ENCODE measurements at regions not wholly inside any gene's neighbourhood (a gene's known extent, or its start where the extent isn't known, plus 50 kb on each side); places are given as distances from the start of the nearest gene placed in this dataset.

DNA sequence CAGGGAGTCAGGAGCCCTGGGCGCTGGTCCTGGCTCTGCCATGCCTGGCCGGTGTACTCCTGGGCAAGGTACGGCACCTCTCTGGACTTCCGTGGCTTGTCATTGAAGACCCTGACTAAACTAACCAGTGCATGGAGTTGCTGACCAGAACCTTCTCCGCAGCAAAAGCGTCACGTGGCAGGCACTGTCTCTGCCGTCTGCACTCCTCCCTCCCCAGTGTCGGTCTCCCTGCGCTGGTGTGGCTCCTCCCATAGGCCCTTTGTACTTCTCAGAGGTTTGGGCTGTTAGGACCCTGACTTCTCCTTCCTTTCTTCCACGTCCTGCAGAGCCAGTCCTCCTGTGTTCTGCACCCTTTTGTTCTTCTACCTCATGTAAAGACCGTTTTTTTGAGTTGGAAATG lies 100.6 kb upstream of the CREB5 start:
- no peak for TF ChIP-seq POLR2A (IDR thresholded peaks at IDR 0.05)
- TF ChIP-seq, protein P1, sequence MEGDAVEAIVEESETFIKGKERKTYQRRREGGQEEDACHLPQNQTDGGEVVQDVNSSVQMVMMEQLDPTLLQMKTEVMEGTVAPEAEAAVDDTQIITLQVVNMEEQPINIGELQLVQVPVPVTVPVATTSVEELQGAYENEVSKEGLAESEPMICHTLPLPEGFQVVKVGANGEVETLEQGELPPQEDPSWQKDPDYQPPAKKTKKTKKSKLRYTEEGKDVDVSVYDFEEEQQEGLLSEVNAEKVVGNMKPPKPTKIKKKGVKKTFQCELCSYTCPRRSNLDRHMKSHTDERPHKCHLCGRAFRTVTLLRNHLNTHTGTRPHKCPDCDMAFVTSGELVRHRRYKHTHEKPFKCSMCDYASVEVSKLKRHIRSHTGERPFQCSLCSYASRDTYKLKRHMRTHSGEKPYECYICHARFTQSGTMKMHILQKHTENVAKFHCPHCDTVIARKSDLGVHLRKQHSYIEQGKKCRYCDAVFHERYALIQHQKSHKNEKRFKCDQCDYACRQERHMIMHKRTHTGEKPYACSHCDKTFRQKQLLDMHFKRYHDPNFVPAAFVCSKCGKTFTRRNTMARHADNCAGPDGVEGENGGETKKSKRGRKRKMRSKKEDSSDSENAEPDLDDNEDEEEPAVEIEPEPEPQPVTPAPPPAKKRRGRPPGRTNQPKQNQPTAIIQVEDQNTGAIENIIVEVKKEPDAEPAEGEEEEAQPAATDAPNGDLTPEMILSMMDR (IDR thresholded peaks at IDR 0.05): no peak
- TF ChIP-seq EP300 (IDR thresholded peaks at IDR 0.05): no peak
- DNase-seq: no peak
- Histone ChIP-seq H3K4me3 (no peak overlapping the region), H3K36me3 (no peaks in the 10 kb centered on the region), H3K27me3 (no peaks in the 10 kb centered on the region), H3K4me1 (ENCODE audit: insufficient read depth) (no peaks in the 10 kb centered on the region), H3K27ac (no peak overlapping the region), H3K9me3 (no peaks in the 10 kb centered on the region)
- WGBS, 3 donors: 80 to 84% (median 83%) methylated on average over 12 of the region's 12 CpGs
- intact Hi-C loops (cut with DNase I): no loop called here

- intact Hi-C loops (cut with DNase I): no loop called here
- no peaks in the 10 kb centered on the region for H3K9me3 ChIP-seq
- no peaks in the 10 kb centered on the region for H3K4me1 ChIP-seq (ENCODE audit: insufficient read depth)
- H3K27ac ChIP-seq: no peak overlapping the region
- no peaks in the 10 kb centered on the region for H3K27me3 ChIP-seq
- no peak for DNase-seq
- 88 to 95% (median 89%) methylated on average over 6 of the region's 6 CpGs for WGBS, 3 donors
- no peaks in the 10 kb centered on the region for H3K36me3 ChIP-seq
- H3K4me3 ChIP-seq: no peak overlapping the region
- TF ChIP-seq POLR2A (IDR thresholded peaks at IDR 0.05): no peak
- no peak for TF ChIP-seq EP300 (IDR thresholded peaks at IDR 0.05)
- TF ChIP-seq, protein P1 (IDR thresholded peaks at IDR 0.05): no peak
These were observed 99.4 kb upstream of the CREB5 start for GRCh38 chr7:28312948-28313347.

DNA sequence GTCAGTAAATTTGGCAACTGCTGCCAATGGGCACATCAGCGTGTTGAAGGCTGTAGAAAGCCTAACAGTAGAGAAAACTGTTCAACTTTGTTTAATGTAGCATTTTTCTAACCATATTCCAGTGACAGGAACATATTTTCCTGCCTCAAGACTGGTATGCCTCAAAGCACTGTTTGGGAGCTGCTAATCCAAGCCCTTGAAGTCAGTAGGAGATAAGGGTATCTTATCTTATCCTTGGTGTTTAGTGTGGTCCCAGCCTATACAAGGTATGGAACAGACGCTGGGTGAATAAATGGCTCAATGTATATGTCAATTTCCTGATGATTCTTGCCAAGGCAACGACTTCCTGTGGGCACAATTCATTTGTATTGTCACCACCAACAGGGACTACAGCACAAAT lies 97.5 kb upstream of the CREB5 start:
- Histone ChIP-seq H3K36me3 (no peaks in the 10 kb centered on the region), H3K4me1 (ENCODE audit: insufficient read depth) (no peaks in the 10 kb centered on the region), H3K9me3 (no peaks in the 10 kb centered on the region), H3K27me3 (no peaks in the 10 kb centered on the region), H3K4me3 (no peak overlapping the region), H3K27ac (no peak overlapping the region)
- 54 to 60% (median 58%) methylated on average over 3 of the region's 3 CpGs for WGBS, 3 donors
- TF ChIP-seq, protein P1 (IDR thresholded peaks at IDR 0.05): no peak
- no peak for TF ChIP-seq EP300 (IDR thresholded peaks at IDR 0.05)
- no peak for TF ChIP-seq POLR2A (IDR thresholded peaks at IDR 0.05)
- intact Hi-C loops (cut with DNase I): no loop called here
- DNase-seq: no peak

GRCh38 chr7:28315565-28316410 lies 96.5 kb upstream of the CREB5 start:
- TF ChIP-seq POLR2A (IDR thresholded peaks at IDR 0.05) (no peak), EP300 (IDR thresholded peaks at IDR 0.05) (no peak)
- TF ChIP-seq, protein P1 (IDR thresholded peaks at IDR 0.05): no peak
- 40 to 45% (median 43%) methylated on average over 16 of the region's 16 CpGs for WGBS, 3 donors
- intact Hi-C loops (cut with DNase I): no loop called here
- Histone ChIP-seq H3K4me3 (no peak overlapping the region), H3K36me3 (no peaks in the 10 kb centered on the region), H3K9me3 (no peaks in the 10 kb centered on the region), H3K27ac (no peak overlapping the region), H3K27me3 (no peaks in the 10 kb centered on the region), H3K4me1 (ENCODE audit: insufficient read depth) (no peaks in the 10 kb centered on the region)
- DNase-seq: no peak
